Activated CD8-positive, alpha-beta memory T cell treated with anti-CD3 and anti-CD28 coated beads, Interleukin-2, amount 50 U/mL, for 48 hours (primary cell): ENCODE measurements at regions not wholly inside any gene's neighbourhood (a gene's known extent, or its start where the extent isn't known, plus 50 kb on each side); places are given as distances from the start of the nearest gene placed in this dataset.

Experiments used
- DNase-seq: peaks from one replicate; pipeline ENCODE4 v3.0.0-alpha.2; 2020

- no peak for DNase-seq
These were observed 99.5 kb downstream of the FAM76B start for GRCh38 chr11:95690100-95690499.

- DNase-seq, result no peak
These were observed 100.9 kb downstream of the FAM76B start for GRCh38 chr11:95688501-95689222.

- no peak for DNase-seq
These were observed 101.6 kb downstream of the FAM76B start for GRCh38 chr11:95688015-95688414.

GRCh38 chr11:95686265-95686664 is 103.3 kb downstream of the FAM76B start:
- no peak for DNase-seq

GRCh38 chr11:95684701-95685100 is 104.9 kb downstream of the FAM76B start:
- no peak for DNase-seq

GRCh38 chr11:95684170-95684569 is 105.4 kb downstream of the FAM76B start:
- DNase-seq, result no peak

GRCh38 chr11:95682552-95682951 is 107.0 kb downstream of the FAM76B start:
- DNase-seq, result no peak

- DNase-seq, result no peak
These were observed 109.2 kb downstream of the FAM76B start for GRCh38 chr11:95680169-95680929.

- no peak for DNase-seq
These were observed 110.6 kb downstream of the FAM76B start for GRCh38 chr11:95678988-95679387.

- DNase-seq, result no peak
These were observed 113.3 kb downstream of the FAM76B start for GRCh38 chr11:95676308-95676707.

- DNase-seq, result no peak
These were observed 114.0 kb downstream of the FAM76B start for GRCh38 chr11:95675585-95675984.

- DNase-seq, result no peak
These were observed 114.8 kb downstream of the FAM76B start for GRCh38 chr11:95674657-95675358.

- DNase-seq, result no peak
These were observed 117.8 kb downstream of the FAM76B start for GRCh38 chr11:95671768-95672167.

GRCh38 chr11:95668131-95668530 is 121.5 kb downstream of the FAM76B start:
- no peak for DNase-seq

- no peak for DNase-seq
These were observed 128.4 kb downstream of the FAM76B start for GRCh38 chr11:95661162-95661561.

- no peak for DNase-seq
These were observed 129.5 kb downstream of the FAM76B start for GRCh38 chr11:95660038-95660437.

GRCh38 chr11:95659088-95659487 is 130.5 kb downstream of the FAM76B start:
- no peak for DNase-seq

GRCh38 chr11:95655536-95655935 is 134.0 kb downstream of the FAM76B start:
- DNase-seq, result no peak

GRCh38 chr11:95653680-95654079 is 135.9 kb downstream of the FAM76B start:
- DNase-seq, result no peak

GRCh38 chr11:95653099-95653498 is 136.5 kb downstream of the FAM76B start:
- no peak for DNase-seq

- no peak for DNase-seq
These were observed 137.5 kb downstream of the FAM76B start for GRCh38 chr11:95652002-95652472.

- no peak for DNase-seq
These were observed 139.3 kb downstream of the FAM76B start for GRCh38 chr11:95650276-95650675.

GRCh38 chr11:95647871-95648270 is 141.7 kb downstream of the FAM76B start:
- no peak for DNase-seq

GRCh38 chr11:95647355-95647754 is 142.2 kb downstream of the FAM76B start:
- no peak for DNase-seq
